H1 (cell line): ENCODE measurements at regions not wholly inside any gene's neighbourhood (a gene's known extent, or its start where the extent isn't known, plus 50 kb on each side); places are given as distances from the start of the nearest gene placed in this dataset.

Experiments used
- CTCF ChIA-PET: fragments of 300-600 bp; sonication (Branson Sonifier 250); formaldehyde crosslinking; loops from one replicate; lab custom pipeline; 2021; ENCODE audit not compliant: partially characterized antibody; lab: Charles Lee
- POLR2A ChIA-PET: fragments of 300-600 bp; sonication (Branson Sonifier 250); formaldehyde crosslinking; loops from one replicate; lab custom pipeline; 2021; ENCODE audit warnings: inconsistent platforms; ENCODE audit not compliant: partially characterized antibody; lab: Charles Lee
- DNase-seq, 2 experiments: peaks; one replicate each; pipeline versions ENCODE4 v3.0.0 to v3.0.0-alpha.2; 2010 to 2022; ENCODE audit warnings: low spot score in 2 of 2, low read depth in 1 of 2, mixed read lengths in 1 of 2
- FAIRE-seq: peaks from 2 replicates; lab custom pipeline; 2011; peaks lifted over from hg19 to GRCh38; lab: Jason Lieb, UNC
- H2AFZ ChIP-seq: 2 replicates; pipeline ENCODE4 v1.8.1; 2012; ENCODE audit warnings: low read length, inconsistent platforms
- H2AK5ac ChIP-seq: 2 replicates; pipeline ENCODE4 v1.6.1; 2013; ENCODE audit warnings: low read depth, low read length
- H2BK120ac ChIP-seq: replicated peaks from 2 replicates; pipeline ENCODE3; 2013; ENCODE audit warnings: low read depth, low read length, inconsistent platforms
- H2BK12ac ChIP-seq: 2 replicates; pipeline ENCODE4 v1.6.1; 2013; ENCODE audit warnings: low read depth, low read length
- H2BK15ac ChIP-seq: 2 replicates; pipeline ENCODE4 v1.6.1; 2013; ENCODE audit warnings: low read length
- H2BK20ac ChIP-seq: 2 replicates; pipeline ENCODE4 v1.6.1; 2013; ENCODE audit warnings: low read length
- H2BK5ac ChIP-seq: 2 replicates; pipeline ENCODE4 v1.6.1; 2013; ENCODE audit warnings: low read depth, low read length
- H3K14ac ChIP-seq: 2 replicates; pipeline ENCODE4 v1.6.1; 2013; ENCODE audit warnings: inconsistent platforms; ENCODE audit not compliant: insufficient read length
- H3K18ac ChIP-seq: 2 replicates; pipeline ENCODE4 v1.6.1; 2013; ENCODE audit warnings: low read length; ENCODE audit errors: extremely low read depth
- H3K23ac ChIP-seq: 2 replicates; pipeline ENCODE4 v1.6.1; 2013; ENCODE audit warnings: inconsistent platforms; ENCODE audit not compliant: insufficient read length
- H3K23me2 ChIP-seq: 2 replicates; pipeline ENCODE4 v1.6.1; 2013; ENCODE audit warnings: low read depth, low read length
- H3K27ac ChIP-seq: 2 replicates; pipeline ENCODE4 v1.6.1; 2011; ENCODE audit warnings: low read depth, low read length, inconsistent platforms
- H3K27me3 ChIP-seq, 4 experiments: replicated peaks in 1 of 4; 1 replicate in 1 of 4; 2 replicates in 3 of 4; pipeline versions ENCODE4 v1.6.1 to v1.8.1; 2011 to 2013; ENCODE audit warnings: low read length in 3 of 4, mild to moderate bottlenecking in 3 of 4, inconsistent platforms in 2 of 4, mixed read lengths in 2 of 4, moderate library complexity in 1 of 4; ENCODE audit not compliant: control insufficient read depth in 3 of 4, insufficient read depth in 3 of 4; ENCODE audit errors: extremely low read depth in 1 of 4
- H3K36me3 ChIP-seq, 4 experiments: 2 replicates each; pipeline versions ENCODE4 v1.6.1 to v1.8.1; 2011 to 2013; ENCODE audit warnings: mild to moderate bottlenecking in 4 of 4, low read length in 3 of 4, moderate library complexity in 2 of 4, control low read depth in 1 of 4, inconsistent platforms in 1 of 4; ENCODE audit not compliant: insufficient read depth in 4 of 4, control insufficient read depth in 2 of 4
- H3K4ac ChIP-seq: replicated peaks from 2 replicates; pipeline ENCODE3; 2013; ENCODE audit warnings: low read length, low read depth, mixed read lengths, inconsistent platforms; ENCODE audit not compliant: insufficient read length
- H3K4me1 ChIP-seq, 4 experiments: replicated peaks in 1 of 4; 1 replicate in 1 of 4; 2 replicates in 3 of 4; pipeline versions ENCODE4 v1.6.1 to v1.8.1; 2011 to 2013; ENCODE audit warnings: low read length in 3 of 4, inconsistent platforms in 2 of 4, mixed read lengths in 1 of 4; ENCODE audit not compliant: insufficient read depth in 4 of 4, control insufficient read depth in 3 of 4
- H3K4me2 ChIP-seq, 2 experiments: 2 replicates each; pipeline versions ENCODE4 v1.6.1 to v1.8.1; 2011 to 2013; ENCODE audit warnings: low read depth in 2 of 2, low read length in 2 of 2, control low read depth in 1 of 2, inconsistent platforms in 1 of 2, mild to moderate bottlenecking in 1 of 2; ENCODE audit not compliant: insufficient read depth in 1 of 2
- H3K4me3 ChIP-seq, 4 experiments: fragments of 200-600, 300-600 bp in 1 of 4; sonication (generic), shearing (Covaris generic), sonication (Bioruptor Twin) in 1 of 4; 2 replicates each; pipeline versions ENCODE4 v1.5.1 to v1.8.1; 2011 to 2016; ENCODE audit warnings: low read length in 4 of 4, low read depth in 3 of 4, control low read depth in 2 of 4, inconsistent platforms in 2 of 4, mild to moderate bottlenecking in 2 of 4, mixed read lengths in 1 of 4, moderate library complexity in 1 of 4; ENCODE audit not compliant: insufficient read depth in 2 of 4; ENCODE audit errors: extremely low read depth in 1 of 4
- H3K56ac ChIP-seq: replicated peaks from 2 replicates; pipeline ENCODE3; 2013; ENCODE audit warnings: low read depth, mild to moderate bottlenecking, mixed read lengths, low read length, inconsistent platforms; ENCODE audit not compliant: insufficient read length
- H3K79me1 ChIP-seq: 2 replicates; pipeline ENCODE4 v1.6.1; 2013; ENCODE audit warnings: low read depth, low read length, control low read depth
- H3K79me2 ChIP-seq, 2 experiments: 2 replicates each; pipeline versions ENCODE4 v1.6.1 to v1.8.1; 2012 to 2013; ENCODE audit warnings: low read length in 2 of 2, mild to moderate bottlenecking in 2 of 2, inconsistent platforms in 1 of 2; ENCODE audit not compliant: insufficient read depth in 2 of 2, control insufficient read depth in 1 of 2
- H3K9ac ChIP-seq, 4 experiments: replicated peaks in 1 of 4; 1 replicate in 1 of 4; 2 replicates in 3 of 4; pipeline versions ENCODE4 v1.6.1 to v1.8.1; 2011 to 2013; ENCODE audit warnings: low read depth in 3 of 4, low read length in 3 of 4, control low read depth in 2 of 4, mild to moderate bottlenecking in 2 of 4, moderate library complexity in 2 of 4, inconsistent platforms in 1 of 4; ENCODE audit errors: extremely low read depth in 1 of 4
- H3K9me3 ChIP-seq, 2 experiments: 2 replicates each; pipeline versions ENCODE4 v1.6.1 to v1.8.1; 2012 to 2013; ENCODE audit warnings: mild to moderate bottlenecking in 2 of 2, moderate library complexity in 2 of 2, control low read depth in 1 of 2, inconsistent platforms in 1 of 2, low read depth in 1 of 2, low read length in 1 of 2, mixed read lengths in 1 of 2; ENCODE audit not compliant: insufficient read depth in 2 of 2
- H4K20me1 ChIP-seq, 2 experiments: replicated peaks in 1 of 2; 2 replicates each; pipeline versions ENCODE3 to v1.8.1; 2011 to 2013; ENCODE audit warnings: inconsistent platforms in 2 of 2, low read length in 2 of 2, mild to moderate bottlenecking in 1 of 2; ENCODE audit not compliant: insufficient read depth in 2 of 2, control insufficient read depth in 1 of 2
- H4K5ac ChIP-seq: 2 replicates; pipeline ENCODE4 v1.6.1; 2013; ENCODE audit warnings: low read length, low read depth, mixed read lengths, inconsistent platforms; ENCODE audit not compliant: insufficient read length
- H4K8ac ChIP-seq: 2 replicates; pipeline ENCODE4 v1.8.0; 2013; ENCODE audit warnings: mild to moderate bottlenecking, moderate library complexity, low read length, inconsistent platforms; ENCODE audit not compliant: insufficient read depth; ENCODE audit errors: extremely low read depth
- H4K91ac ChIP-seq: replicated peaks from 2 replicates; pipeline ENCODE3; 2013; ENCODE audit warnings: low read length, mixed read lengths, inconsistent platforms; ENCODE audit not compliant: insufficient read length
- CBX5 ChIP-seq: fragments of 300-800, 300-1000 bp; sonication (generic); IDR thresholded peaks from 2 replicates; pipeline ENCODE4 v1.7.1; 2016; ENCODE audit warnings: antibody characterized with exemption, low read length, low read depth
- CBX8 ChIP-seq: fragments of 300-800, 300-1000 bp; sonication (generic); IDR thresholded peaks from 2 replicates; pipeline ENCODE4 v1.7.1; 2016; ENCODE audit warnings: low read depth, low read length, borderline replicate concordance
- CHD2 ChIP-seq: IDR thresholded peaks from 2 replicates; pipeline ENCODE4 v1.6.1; 2012; ENCODE audit warnings: low read length, improper control_type of control experiment
- HDAC2 ChIP-seq, 2 experiments: fragments of 300-600 bp in 1 of 2; sonication (generic) in 1 of 2; IDR thresholded peaks; 2 replicates each; pipeline ENCODE4 v1.6.1; 2011 to 2012; ENCODE audit warnings: low read depth in 2 of 2, low read length in 2 of 2, mild to moderate bottlenecking in 2 of 2, moderate library complexity in 2 of 2, borderline replicate concordance in 1 of 2, inconsistent platforms in 1 of 2
- JUN ChIP-seq: IDR thresholded peaks from 2 replicates; pipeline ENCODE4 v1.6.1; 2011; ENCODE audit warnings: low read depth, mild to moderate bottlenecking, improper control_type of control experiment, low read length
- KDM1A ChIP-seq: fragments of 200-600, 300-600 bp; sonication (generic); IDR thresholded peaks from 2 replicates; pipeline ENCODE4 v1.7.1; 2016; ENCODE audit warnings: mild to moderate bottlenecking, low read length, borderline replicate concordance
- PHF8 ChIP-seq: fragments of 200-600 bp; sonication (generic); conservative IDR thresholded peaks from 2 replicates; pipeline ENCODE4 v1.7.1; 2012; ENCODE audit warnings: low read depth, mild to moderate bottlenecking, inconsistent platforms, low read length, moderate library complexity
- POLR2A ChIP-seq, 2 experiments: IDR thresholded peaks; 1 replicate in 1 of 2; 2 replicates in 1 of 2; pipeline ENCODE4 v1.6.1; 2011; ENCODE audit warnings: low read depth in 2 of 2, low read length in 2 of 2, mild to moderate bottlenecking in 2 of 2; ENCODE audit errors: control extremely low read depth in 1 of 2
- POLR2AphosphoS5 ChIP-seq: IDR thresholded peaks from 2 replicates; pipeline ENCODE4 v1.6.1; 2011; ENCODE audit warnings: low read depth, low read length
- RAD21 ChIP-seq, 2 experiments: IDR thresholded peaks in 1 of 2; conservative IDR thresholded peaks in 1 of 2; 2 replicates each; pipeline ENCODE4 v1.6.1; 2011; ENCODE audit warnings: low read depth in 2 of 2, low read length in 2 of 2, improper control_type of control experiment in 1 of 2, inconsistent platforms in 1 of 2, mild to moderate bottlenecking in 1 of 2, moderate library complexity in 1 of 2
- RFX5 ChIP-seq: IDR thresholded peaks from 2 replicates; pipeline ENCODE4 v1.6.1; 2011; ENCODE audit warnings: low read depth, low read length, improper control_type of control experiment, borderline replicate concordance
- RNF2 ChIP-seq: fragments of 200-900, 300-1000 bp; sonication (generic); IDR thresholded peaks from 2 replicates; pipeline ENCODE4 v1.7.1; 2016; ENCODE audit warnings: borderline replicate concordance, low read depth, mild to moderate bottlenecking, antibody characterized with exemption, low read length; ENCODE audit not compliant: poor library complexity, severe bottlenecking; ENCODE audit errors: missing control alignments
- SRF ChIP-seq: IDR thresholded peaks from 2 replicates; pipeline ENCODE4 v1.6.1; 2011; ENCODE audit warnings: mild to moderate bottlenecking, low read depth, low read length, moderate library complexity
- SUZ12 ChIP-seq: fragments of 200-600 bp; sonication (generic); IDR thresholded peaks from 2 replicates; pipeline ENCODE4 v1.6.1; 2012; ENCODE audit warnings: mild to moderate bottlenecking, inconsistent platforms, low read length, moderate library complexity, mixed read lengths
- WGBS, 2 experiments: shearing (Covaris generic) in 1 of 2; methylation state at CpG; one replicate each; pipeline versions ENCODE4 v1.1.6 to v1.1.7; 2013 to 2015; ENCODE audit warnings: low lambda C conversion rate in 2 of 2, mixed read lengths in 2 of 2, inconsistent platforms in 1 of 2, low coverage in 1 of 2, missing lambda C conversion rate in 1 of 2; ENCODE audit not compliant: insufficient replicate concordance in 2 of 2, insufficient coverage in 1 of 2, insufficient read length in 1 of 2; ENCODE audit errors: extremely low coverage in 1 of 2, missing lambda C conversion rate in 1 of 2; 5-methylcytosine and 5-hydroxymethylcytosine counted together

DNA sequence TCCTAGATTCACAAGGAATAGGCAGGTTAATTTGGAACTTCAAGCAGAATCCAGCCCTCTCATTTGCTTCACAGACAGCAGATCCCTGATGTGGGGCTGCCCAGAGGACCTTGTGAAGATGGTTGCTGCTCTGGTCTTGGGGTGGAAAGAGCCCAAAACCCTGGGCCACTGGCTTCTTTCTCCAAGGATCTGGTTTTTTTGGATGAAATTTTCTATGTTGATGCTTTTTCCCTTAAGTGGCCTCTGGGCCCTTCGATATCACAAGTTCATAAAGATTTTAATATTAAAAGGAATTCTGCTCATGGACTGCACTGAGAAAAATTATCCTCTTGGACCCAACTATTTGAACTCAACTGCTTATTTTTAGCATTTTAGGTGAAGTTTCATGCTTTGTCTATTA is 421.1 kb downstream of the KLF5 start:
- Histone ChIP-seq H2BK15ac (no peak overlapping the region), H3K36me3 (no peaks in the 10 kb centered on the region), H2AFZ (no peak overlapping the region), H3K27ac (no peak overlapping the region), H4K8ac (no peak overlapping the region), H2BK120ac (no peak overlapping the region), H2BK12ac (no peak overlapping the region), H3K56ac (no peak overlapping the region), H2BK5ac (no peak overlapping the region), H2BK20ac (no peak overlapping the region), H3K4me1 (no peaks in the 10 kb centered on the region), H3K9me3 (no peaks in the 10 kb centered on the region), H3K18ac (no peak overlapping the region), H2AK5ac (no peak overlapping the region), H3K14ac (no peak overlapping the region), H3K79me2 (no peaks in the 10 kb centered on the region), H3K4me2 (no peak overlapping the region), H3K9ac (no peak overlapping the region), H3K4me3 (no peak overlapping the region), H4K20me1 (no peaks in the 10 kb centered on the region), H3K79me1 (no peaks in the 10 kb centered on the region), H3K23me2 (no peaks in the 10 kb centered on the region), H4K5ac (no peak overlapping the region), H3K4ac (no peak overlapping the region), H3K23ac (no peak overlapping the region), H3K27me3 (no peaks in the 10 kb centered on the region), H4K91ac (no peak overlapping the region)
- CTCF ChIA-PET = no interaction called here
- FAIRE-seq (no peak), DNase-seq (no peak)
- POLR2A ChIA-PET = no interaction called here
- 94% methylated on average over 1 of the region's 1 CpG; no CpG with 5 or more reads in 1 of the 2 experiments for WGBS, 2 experiments
- TF ChIP-seq SRF (no peak), RAD21 (IDR thresholded peaks at IDR 0.05 in 1 of 2, conservative IDR thresholded peaks at IDR 0.05 in 1 of 2; ENCODE audit: low read depth in 2 of 2, low read length in 2 of 2) (no peak), POLR2AphosphoS5 (no peak), CBX8 (no peak), PHF8 (no peak), POLR2A (IDR thresholded peaks at IDR 0.05; ENCODE audit: control extremely low read depth in 1 of 2, low read depth in 2 of 2, low read length in 2 of 2) (no peak), RNF2 (no peak), SUZ12 (no peak), JUN (no peak), HDAC2 (IDR thresholded peaks at IDR 0.05; ENCODE audit: borderline replicate concordance in 1 of 2, low read depth in 2 of 2, low read length in 2 of 2) (no peak), RFX5 (no peak), CBX5 (no peak), KDM1A (no peak), CHD2 (no peak)
